GM19438 (cell line): ENCODE measurements at regions not wholly inside any gene's neighbourhood (a gene's known extent, or its start where the extent isn't known, plus 50 kb on each side); places are given as distances from the start of the nearest gene placed in this dataset.

Experiments
- ATAC-seq: cut with Tn5 transposase; IDR thresholded peaks from one replicate; pipeline ENCODE4 v1.9.1; 2021; ENCODE audit warnings: low read depth; ENCODE audit not compliant: unreplicated experiment

GRCh38 chr2:186431306-186431705, 54.8 kb upstream of the ZC3H15 start:
- ATAC-seq, result no peak

GRCh38 chr2:186433040-186433439, 53.0 kb upstream of the ZC3H15 start:
- no peak for ATAC-seq

GRCh38 chr2:186433777-186434432, 52.2 kb upstream of the ZC3H15 start:
- no peak for ATAC-seq
